DMS79 (cell line): ENCODE measurements at regions not wholly inside any gene's neighbourhood (a gene's known extent, or its start where the extent isn't known, plus 50 kb on each side); places are given as distances from the start of the nearest gene placed in this dataset.
"Not testable (repeated sequence)": the region's sequence is repeated elsewhere in the genome, so short reads cannot be mapped to it uniquely, and the experiment has no call there.

Source experiments
- DNase-seq: peaks from one replicate; lab custom pipeline; 2025; lab: John Stamatoyannopoulos, UW

GRCh38 chr1:118828038-118828437 is 160.1 kb downstream of the TBX15 start:
- no peak for DNase-seq

DNA sequence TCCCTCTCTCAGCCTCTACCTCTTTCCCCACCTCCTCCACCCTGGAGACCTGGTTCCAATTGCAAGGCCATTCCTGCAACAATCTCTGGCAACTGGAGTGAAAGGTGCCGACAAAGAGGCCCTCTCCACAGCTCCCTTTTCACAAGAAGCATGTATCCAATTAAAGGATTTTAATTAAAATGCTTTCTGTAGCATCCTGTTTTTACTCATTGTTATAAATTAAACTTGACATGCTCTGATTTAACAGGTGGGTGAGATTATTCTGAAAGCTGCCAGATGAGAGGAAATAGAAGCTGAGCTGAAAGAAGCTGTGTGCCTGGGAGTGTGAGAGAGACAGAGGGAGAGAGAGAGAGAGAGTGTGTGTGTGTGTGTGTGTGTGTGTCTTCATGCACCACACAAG is 160.5 kb downstream of the TBX15 start:
- no peak for DNase-seq

- no peak for DNase-seq
Observed at GRCh38 chr1:118827207-118827606, 160.9 kb downstream of the TBX15 start.

GRCh38 chr1:118826669-118827068 is 161.5 kb downstream of the TBX15 start:
- DNase-seq = no peak

- no peak for DNase-seq
Observed at GRCh38 chr1:118825619-118826018, 162.5 kb downstream of the TBX15 start.

- DNase-seq = no peak
Observed at GRCh38 chr1:118821801-118822200, 166.3 kb downstream of the TBX15 start.

- no peak for DNase-seq
Observed at GRCh38 chr1:118820864-118821263, 167.3 kb downstream of the TBX15 start.

DNA sequence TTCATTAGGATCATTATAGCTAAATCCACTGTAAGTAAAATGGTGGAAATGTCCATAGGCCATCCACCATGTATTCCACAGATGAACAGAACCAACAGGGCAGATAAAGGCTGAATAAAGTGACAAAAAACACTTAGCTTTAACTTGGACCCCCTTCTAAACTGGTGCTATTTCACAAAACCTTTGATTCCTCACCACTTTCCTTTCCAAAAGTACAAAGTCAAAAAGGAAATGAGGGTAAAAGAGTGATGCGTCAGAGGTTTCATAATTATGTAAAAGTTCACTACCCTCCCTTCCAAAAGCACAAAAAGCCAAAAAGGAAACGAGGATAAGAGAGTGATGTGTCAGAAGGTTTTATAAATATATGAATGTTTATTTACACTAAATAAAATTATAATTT is 172.2 kb downstream of the TBX15 start:
- no peak for DNase-seq

GRCh38 chr1:118812555-118812954 is 175.6 kb downstream of the TBX15 start:
- DNase-seq = no peak

DNA sequence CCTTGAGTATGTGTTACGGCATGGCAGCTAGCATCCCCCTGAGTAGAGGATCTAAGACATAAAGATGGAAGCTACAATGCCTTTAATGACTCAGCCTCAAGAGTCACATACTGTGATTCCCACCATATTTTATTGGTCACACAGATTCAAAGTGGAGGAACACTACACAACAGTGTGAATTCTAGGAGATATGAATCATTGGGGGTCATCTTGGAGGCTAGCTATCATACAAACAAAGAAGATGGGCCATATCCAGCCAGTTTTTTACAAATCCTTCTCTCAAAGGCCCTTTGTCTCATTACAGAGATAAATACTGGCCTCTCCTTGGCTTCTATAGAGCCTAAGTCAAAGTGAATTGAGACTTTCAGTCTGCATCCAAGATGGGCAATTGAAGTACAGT is 177.0 kb downstream of the TBX15 start:
- no peak for DNase-seq

- no peak for DNase-seq
Observed at GRCh38 chr1:118809586-118809985, 178.6 kb downstream of the TBX15 start.

- not testable (repeated sequence) for DNase-seq
Observed at GRCh38 chr1:118803128-118803527, 185.0 kb downstream of the TBX15 start.

DNA sequence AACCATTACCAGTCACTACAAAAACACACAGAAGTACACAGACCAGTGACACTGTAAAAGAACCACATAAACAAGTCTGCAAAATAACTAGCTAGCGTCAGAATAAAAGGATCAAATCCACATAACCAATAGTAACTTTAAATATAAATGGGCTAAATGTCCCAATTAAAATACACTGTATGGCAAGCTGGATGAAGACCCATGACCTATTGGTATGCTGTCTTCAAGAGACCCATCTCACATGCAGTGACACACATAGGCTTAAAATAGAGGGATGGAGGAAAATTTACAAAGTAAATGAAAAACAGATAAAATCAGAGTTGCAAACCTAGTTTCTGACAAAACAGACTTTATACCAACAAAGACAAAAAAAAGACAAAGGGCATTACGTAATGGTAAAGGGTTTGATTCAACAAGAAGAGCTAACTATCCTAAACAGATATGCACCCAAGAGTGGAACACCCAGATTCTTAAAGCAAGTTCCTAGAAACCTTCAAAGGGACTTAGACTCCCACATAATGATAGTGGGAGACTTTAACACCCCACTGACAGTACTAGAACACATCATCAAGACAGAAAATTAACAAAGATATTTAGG is 196.9 kb downstream of the TBX15 start:
- DNase-seq = no peak

GRCh38 chr1:118788463-118788862 is 199.7 kb downstream of the TBX15 start:
- peak; percentile 2 for DNase-seq

DNA sequence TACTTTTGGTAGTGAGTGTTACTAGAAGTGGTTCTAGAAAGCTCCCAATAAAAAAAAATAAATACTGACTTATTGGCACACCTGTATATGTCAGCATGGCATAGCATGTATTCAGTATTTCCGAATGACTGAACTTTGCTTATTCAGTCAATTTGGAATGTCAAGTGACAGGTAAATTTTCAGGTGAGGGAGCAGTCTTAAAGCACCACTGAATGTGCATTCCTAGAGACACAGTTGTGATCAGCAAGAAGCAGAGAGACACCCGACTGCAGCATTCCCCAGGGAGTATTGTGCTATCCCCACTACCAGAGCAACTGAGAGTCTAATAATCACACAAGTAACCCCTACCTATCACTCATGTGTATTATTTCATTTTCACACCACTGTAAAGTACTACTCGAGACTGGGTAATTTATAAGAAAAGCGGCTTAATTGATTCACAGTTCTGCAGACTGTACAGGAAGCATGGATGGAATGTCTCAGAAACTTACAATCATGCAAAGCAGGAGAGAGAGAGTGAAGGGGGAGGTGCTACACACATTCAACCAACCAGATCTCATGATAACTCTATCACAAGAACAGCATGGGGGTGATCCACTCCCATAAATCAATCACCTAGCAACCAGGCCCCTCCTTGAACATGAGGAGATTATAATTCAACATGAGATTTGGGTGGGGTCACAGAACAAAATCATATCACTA is 201.5 kb downstream of the TBX15 start:
- DNase-seq = no peak

GRCh38 chr1:118785246-118785645 is 202.9 kb downstream of the TBX15 start:
- no peak for DNase-seq

- DNase-seq = no peak
Observed at GRCh38 chr1:118783095-118783758, 204.9 kb downstream of the TBX15 start.

GRCh38 chr1:118773656-118774055 is 214.5 kb downstream of the TBX15 start:
- no peak for DNase-seq

DNA sequence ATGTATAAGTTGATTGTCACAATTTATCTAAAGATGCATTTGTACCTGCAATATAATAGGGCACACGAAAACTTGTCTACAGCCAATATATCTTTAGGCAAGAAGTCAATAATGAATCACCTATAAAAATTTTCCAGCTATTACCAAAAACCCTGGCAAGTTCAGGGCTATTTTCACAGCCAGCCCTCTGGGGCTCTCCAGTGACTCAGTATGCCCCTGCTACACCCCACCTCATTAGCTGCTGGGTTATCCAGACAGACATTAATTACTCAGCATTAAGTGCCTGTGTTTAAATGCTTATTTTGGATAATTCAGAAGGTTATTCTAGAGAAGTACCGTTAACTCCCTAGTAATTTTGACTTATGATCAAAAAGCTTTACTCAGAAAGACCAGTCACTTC is 220.2 kb downstream of the TBX15 start:
- no peak for DNase-seq

DNA sequence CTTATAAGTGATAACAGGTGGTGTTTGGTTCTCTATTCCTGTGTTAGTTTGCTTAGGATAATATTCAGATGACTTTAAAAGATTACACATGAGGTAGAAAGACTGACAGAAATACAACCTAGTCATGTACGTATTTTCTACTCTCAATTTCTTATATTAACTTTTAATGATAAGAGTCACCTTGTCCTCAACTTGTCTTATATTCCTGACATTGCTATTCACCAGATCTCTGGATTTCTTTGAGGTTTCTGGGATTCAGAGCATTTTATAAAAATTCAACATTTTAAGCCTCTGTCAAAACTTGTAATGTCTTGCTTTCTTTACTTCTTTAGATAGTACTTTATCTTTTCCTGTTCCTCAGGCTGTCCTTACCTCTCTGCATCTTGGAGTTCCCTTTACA is 234.2 kb downstream of the TBX15 start:
- DNase-seq = no peak

GRCh38 chr1:118751166-118751565 is 237.0 kb downstream of the TBX15 start:
- DNase-seq = no peak

DNA sequence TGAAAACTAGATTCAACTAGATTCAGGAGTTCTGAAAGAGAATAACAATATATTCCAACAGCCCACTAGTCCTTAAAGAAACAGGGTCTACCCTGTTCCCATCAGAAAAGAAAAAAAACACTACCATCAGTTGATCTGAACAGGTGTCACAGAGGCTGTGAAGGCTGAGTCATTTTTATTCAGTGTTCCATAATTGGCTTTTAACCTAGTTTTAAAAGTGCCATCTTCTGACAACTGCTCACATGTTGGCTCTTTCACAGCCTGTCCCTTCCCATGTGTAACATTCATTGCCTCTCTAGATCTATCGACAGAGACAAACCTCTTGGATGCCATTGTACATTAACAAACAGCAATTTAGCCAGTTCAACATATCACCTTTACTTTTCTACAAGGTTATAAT is 243.7 kb downstream of the TBX15 start:
- no peak for DNase-seq

DNA sequence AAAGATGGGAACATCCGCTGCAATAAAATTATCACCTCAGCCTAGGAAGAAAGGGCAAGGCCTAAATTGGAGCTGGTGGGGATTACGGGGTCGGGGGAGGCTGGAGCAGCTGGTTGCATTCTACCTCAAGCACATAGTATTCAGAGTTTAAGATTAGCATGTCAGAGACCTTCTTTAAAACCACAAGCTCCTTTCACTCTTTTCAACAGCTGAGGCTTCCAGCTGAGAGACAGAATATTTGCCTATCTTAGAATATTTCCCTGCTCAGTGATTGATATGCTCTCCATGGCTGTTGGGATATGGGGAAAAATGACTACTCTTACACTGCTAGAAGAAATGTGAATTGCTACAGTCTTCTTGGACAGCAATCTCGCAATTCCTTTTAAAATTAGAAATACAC is 248.6 kb downstream of the TBX15 start:
- DNase-seq = no peak

GRCh38 chr1:118736322-118736721 is 251.8 kb downstream of the TBX15 start:
- no peak for DNase-seq
